ENCODE measurements at regions not wholly inside any gene's neighbourhood (a gene's known extent, or its start where the extent isn't known, plus 50 kb on each side); places are given as distances from the start of the nearest gene placed in this dataset.
"Not testable (repeated sequence)": the region's sequence is repeated elsewhere in the genome, so short reads cannot be mapped to it uniquely, and the experiment has no call there.

GRCh38 chr3:159238646-159239045 is 436.8 kb downstream of the MFSD1 start:
- no peak for DNase-seq

GRCh38 chr3:159239059-159239458 is 437.2 kb downstream of the MFSD1 start:
- DNase-seq: no peak

- DNase-seq: no peak
Observed at GRCh38 chr3:159244933-159245332, 443.1 kb downstream of the MFSD1 start.

GRCh38 chr3:159245871-159246270 is 444.0 kb downstream of the MFSD1 start:
- no peak for DNase-seq

GRCh38 chr3:159246385-159246784 is 444.5 kb downstream of the MFSD1 start:
- DNase-seq: no peak

GRCh38 chr3:159249472-159250174 is 447.8 kb downstream of the MFSD1 start:
- no peak for DNase-seq

- no peak for DNase-seq
Observed at GRCh38 chr3:159250961-159251360, 449.1 kb downstream of the MFSD1 start.

GRCh38 chr3:159252274-159252673 is 450.4 kb downstream of the MFSD1 start:
- no peak for DNase-seq

- peak; percentile 34 for DNase-seq
Observed at GRCh38 chr3:159252772-159253384, 451.0 kb downstream of the MFSD1 start.

- DNase-seq: no peak
Observed at GRCh38 chr3:159253860-159254259, 452.0 kb downstream of the MFSD1 start.

GRCh38 chr3:159257954-159258353 is 456.1 kb downstream of the MFSD1 start:
- no peak for DNase-seq

GRCh38 chr3:159258934-159259333 is 457.1 kb downstream of the MFSD1 start:
- no peak for DNase-seq

GRCh38 chr3:159260049-159260662 is 458.3 kb downstream of the MFSD1 start:
- peak; percentile 51 for DNase-seq

- not testable (repeated sequence) for DNase-seq
Observed at GRCh38 chr3:159261333-159261732, 459.5 kb downstream of the MFSD1 start.

GRCh38 chr3:159263750-159264553 is 462.1 kb downstream of the MFSD1 start:
- peak; percentile 54 for DNase-seq

- no peak for DNase-seq
Observed at GRCh38 chr3:159265705-159266104, 463.9 kb downstream of the MFSD1 start.

GRCh38 chr3:159266779-159267178 is 464.9 kb downstream of the MFSD1 start:
- DNase-seq: peak; percentile 10

GRCh38 chr3:159271799-159272512 is 470.1 kb downstream of the MFSD1 start:
- no peak for DNase-seq

GRCh38 chr3:159273070-159273469 is 471.2 kb downstream of the MFSD1 start:
- DNase-seq: no peak

- DNase-seq: peak; percentile 31
Observed at GRCh38 chr3:159273608-159274007, 471.8 kb downstream of the MFSD1 start.

GRCh38 chr3:159275741-159276140 is 473.9 kb downstream of the MFSD1 start:
- DNase-seq: no peak

- DNase-seq: no peak
Observed at GRCh38 chr3:159277814-159278213, 476.0 kb downstream of the MFSD1 start.
